H7 (cell line): ENCODE measurements at regions not wholly inside any gene's neighbourhood (a gene's known extent, or its start where the extent isn't known, plus 50 kb on each side); places are given as distances from the start of the nearest gene placed in this dataset.

ENCODE experiments used
- DNase-seq: peaks from one replicate; pipeline ENCODE4 v3.0.0; 2012
- H3K27me3 ChIP-seq: 2 replicates; pipeline ENCODE4 v1.6.0; 2011; ENCODE audit warnings: mild to moderate bottlenecking, low read length; ENCODE audit not compliant: control insufficient read depth, insufficient read depth
- H3K36me3 ChIP-seq: replicated peaks from 2 replicates; pipeline ENCODE4 v1.5.1; 2011; ENCODE audit warnings: low read length; ENCODE audit not compliant: control insufficient read depth, insufficient read depth
- H3K4me3 ChIP-seq: 2 replicates; pipeline ENCODE4 v1.5.1; 2011; ENCODE audit warnings: low read depth, mild to moderate bottlenecking, control low read depth, low read length, moderate library complexity; ENCODE audit not compliant: insufficient read depth

DNA sequence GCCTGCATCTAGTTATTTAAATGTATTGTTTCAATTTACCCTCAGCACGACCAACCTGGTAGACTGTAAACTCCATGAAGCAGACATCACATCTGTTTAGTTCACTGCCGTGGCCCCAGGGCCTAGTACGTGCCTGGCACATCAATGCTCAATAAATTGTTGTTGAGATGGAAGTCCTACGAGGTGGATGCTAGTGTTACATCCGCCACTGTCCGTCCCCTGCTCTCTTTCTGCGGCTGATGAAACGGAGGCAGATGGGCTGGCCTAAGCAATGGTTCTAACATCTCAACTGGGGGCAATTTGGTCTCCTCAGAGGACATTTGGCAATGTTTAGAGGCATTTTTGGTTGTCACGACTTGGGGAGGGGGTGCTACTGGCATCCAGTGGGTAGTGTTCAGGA, 121.4 kb upstream of the IGSF21 start:
- Histone ChIP-seq H3K4me3 (no peak overlapping the region), H3K36me3 (no peaks in the 10 kb centered on the region), H3K27me3 (peaks cover 1% of the 10 kb centered on the region; the same call in 1 of the 2 replicates)
- no peak for DNase-seq

DNA sequence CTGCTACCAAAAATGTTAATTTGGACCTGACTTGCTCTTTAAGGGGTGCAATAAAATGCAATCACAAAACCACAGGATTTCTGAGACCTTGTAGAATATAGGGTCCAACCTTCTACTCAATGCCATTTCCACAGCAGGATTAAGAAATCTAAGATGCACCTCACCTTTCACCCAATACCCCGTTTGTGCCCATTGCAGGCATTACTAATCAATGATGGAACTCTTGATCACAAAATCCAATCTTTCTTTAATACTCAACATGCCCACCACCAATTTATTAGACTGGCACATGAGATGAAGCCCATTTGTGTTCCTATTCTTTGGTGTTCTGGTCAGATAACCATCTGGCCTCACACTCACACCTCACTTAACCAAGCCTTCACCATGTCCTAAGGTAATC, 117.2 kb upstream of the IGSF21 start:
- DNase-seq, result no peak
- Histone ChIP-seq H3K4me3 (no peak overlapping the region), H3K36me3 (no peaks in the 10 kb centered on the region), H3K27me3 (no peaks in the 10 kb centered on the region; the same call in 1 of the 2 replicates)

DNA sequence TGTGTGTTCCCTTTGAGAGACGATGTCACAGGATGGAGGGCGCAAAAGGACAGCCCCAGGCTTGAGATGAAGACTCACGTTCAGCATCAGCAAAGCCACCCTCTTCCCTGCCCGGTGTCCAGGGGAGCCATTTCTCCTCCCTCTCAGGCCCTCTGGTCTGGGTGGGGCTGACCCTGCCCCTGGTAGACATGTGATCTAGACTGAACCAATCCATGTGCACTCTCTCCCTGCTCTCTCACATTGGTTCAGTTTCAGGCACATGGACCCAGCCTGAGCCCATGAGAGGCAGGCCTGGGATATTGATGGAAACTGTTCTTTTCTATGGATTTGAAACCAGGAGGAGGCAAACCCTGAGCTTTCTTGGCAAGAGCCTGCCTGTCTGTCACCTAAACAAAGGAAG, 115.6 kb upstream of the IGSF21 start:
- H3K27me3 ChIP-seq, result no peaks in the 10 kb centered on the region
- DNase-seq, result no peak
- H3K36me3 ChIP-seq, result no peaks in the 10 kb centered on the region
- no peak overlapping the region for H3K4me3 ChIP-seq

DNA sequence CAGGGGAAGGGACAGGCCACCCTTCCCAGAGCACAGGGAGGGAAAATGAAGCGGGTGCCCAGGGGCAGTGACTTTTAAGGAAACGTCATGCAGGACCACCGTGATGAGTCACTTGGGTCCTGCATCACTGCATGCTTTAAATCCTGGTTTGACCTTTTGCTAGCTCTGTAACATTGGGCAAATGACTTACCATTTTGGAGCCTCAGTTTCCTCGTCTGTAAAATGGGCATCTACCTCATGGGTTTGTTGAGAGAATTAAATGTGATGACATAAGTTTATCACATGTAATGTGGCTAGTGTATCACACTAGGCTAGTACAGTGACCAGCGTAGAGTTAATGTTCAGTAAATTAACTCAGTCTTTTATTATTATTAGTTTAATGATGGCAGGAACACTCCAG, 114.8 kb upstream of the IGSF21 start:
- Histone ChIP-seq H3K36me3 (no peaks in the 10 kb centered on the region), H3K4me3 (no peak overlapping the region), H3K27me3 (no peaks in the 10 kb centered on the region)
- DNase-seq, result no peak

DNA sequence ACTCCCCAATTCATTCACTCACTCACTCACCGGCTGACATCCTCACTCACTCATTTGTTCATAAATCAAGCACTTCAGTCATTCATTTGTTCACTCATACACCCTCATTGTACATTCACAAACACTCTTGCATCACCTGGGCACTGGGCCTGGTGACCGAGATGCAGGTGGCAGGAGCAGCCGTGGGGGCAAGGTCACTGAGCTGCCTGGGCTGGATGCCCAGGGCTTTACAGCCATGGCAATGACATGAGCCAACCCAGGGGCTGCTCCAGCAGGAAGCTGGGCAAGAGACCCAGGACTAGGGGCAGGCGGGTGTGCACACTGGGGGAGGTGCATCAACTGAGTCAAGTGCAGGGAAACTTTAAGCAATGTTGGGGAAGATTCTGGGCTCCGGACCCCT, 113.6 kb upstream of the IGSF21 start:
- no peaks in the 10 kb centered on the region; the same call in 1 of the 2 replicates for H3K27me3 ChIP-seq
- H3K36me3 ChIP-seq, result no peaks in the 10 kb centered on the region
- no peak overlapping the region for H3K4me3 ChIP-seq
- DNase-seq, result no peak

DNA sequence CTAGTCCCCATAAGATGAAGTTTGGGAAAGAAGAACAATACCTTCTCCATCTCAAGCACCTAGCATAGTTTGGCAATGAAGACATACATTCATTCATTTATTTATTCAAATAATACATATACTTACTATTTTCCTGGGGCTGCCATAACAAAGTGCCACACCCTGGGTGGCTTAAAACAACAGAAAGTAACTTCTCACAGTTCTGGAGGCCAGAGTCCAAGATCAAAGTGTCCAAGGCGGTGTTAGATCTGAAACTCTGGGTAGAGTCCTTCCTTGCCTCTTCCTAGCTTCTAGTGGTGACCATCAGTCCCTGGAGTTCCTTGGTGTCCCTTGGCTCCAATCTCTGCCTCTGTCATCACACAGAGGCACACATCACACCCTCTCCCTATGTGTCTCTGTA, 112.1 kb upstream of the IGSF21 start:
- Histone ChIP-seq H3K4me3 (no peak overlapping the region), H3K36me3 (no peaks in the 10 kb centered on the region), H3K27me3 (no peaks in the 10 kb centered on the region; the same call in 1 of the 2 replicates)
- DNase-seq, result no peak

DNA sequence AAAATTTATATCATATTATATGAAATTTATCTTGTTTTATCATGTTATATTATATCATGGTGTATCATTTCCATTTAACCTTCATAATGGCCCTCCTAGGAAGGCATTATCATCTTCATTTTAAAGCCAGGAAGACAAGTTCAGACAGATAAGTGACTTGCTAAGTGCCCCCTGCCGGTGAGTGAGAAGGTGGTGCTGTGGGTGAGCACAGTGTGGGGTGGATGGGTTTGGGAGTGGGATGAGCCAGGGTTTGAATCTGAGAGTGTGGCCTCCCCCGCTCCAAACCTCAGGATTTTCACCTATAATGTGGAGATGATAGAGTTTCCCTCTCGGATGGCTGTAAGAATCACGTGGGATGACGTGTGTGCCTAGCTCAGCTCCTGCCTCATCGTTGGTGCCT, 108.7 kb upstream of the IGSF21 start:
- no peaks in the 10 kb centered on the region for H3K36me3 ChIP-seq
- DNase-seq, result no peak
- no peak overlapping the region for H3K4me3 ChIP-seq
- H3K27me3 ChIP-seq, result no peaks in the 10 kb centered on the region; the same call in 1 of the 2 replicates

DNA sequence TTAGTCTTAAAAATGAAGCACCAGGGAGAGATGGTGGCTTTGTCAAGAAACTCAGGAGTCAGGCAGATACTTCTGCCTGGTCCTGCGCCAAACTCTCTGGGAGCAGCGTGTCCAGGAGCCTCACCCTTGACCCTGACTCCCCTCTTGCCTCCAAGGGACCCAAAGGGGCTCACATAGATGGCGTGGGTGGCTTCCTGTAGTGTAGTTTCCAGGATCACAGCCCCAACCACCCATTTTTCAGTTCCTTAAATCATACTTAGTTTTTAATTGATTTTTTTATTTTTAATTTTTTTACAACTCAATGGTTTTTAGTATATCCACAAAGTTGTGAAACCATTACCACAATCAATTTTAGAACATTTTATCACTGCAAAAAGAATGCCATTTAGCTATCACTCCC, 107.7 kb upstream of the IGSF21 start:
- no peak overlapping the region for H3K4me3 ChIP-seq
- H3K27me3 ChIP-seq, result no peaks in the 10 kb centered on the region; the same call in 1 of the 2 replicates
- H3K36me3 ChIP-seq, result no peaks in the 10 kb centered on the region
- DNase-seq, result no peak

DNA sequence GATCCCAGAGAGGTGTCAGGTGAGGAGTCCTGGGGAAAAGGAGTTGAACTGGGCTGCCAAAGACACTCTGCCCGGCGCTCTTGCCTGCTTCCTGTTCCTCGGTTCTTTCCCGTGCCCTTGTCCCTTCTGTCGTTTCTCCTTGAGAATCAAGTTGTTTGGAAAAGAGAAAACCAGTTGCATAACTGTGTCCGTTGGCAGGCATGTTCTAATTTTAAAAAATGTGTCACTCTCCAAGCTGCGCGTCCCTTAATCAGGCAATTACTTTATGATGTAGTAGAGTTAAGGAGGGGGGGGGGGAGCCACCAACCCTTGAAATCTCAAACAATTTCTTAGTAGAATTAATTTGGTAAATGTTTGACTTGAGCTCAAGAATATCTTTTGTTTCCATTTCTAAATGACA, 105.9 kb upstream of the IGSF21 start:
- Histone ChIP-seq H3K27me3 (peaks cover 2% of the 10 kb centered on the region), H3K4me3 (no peak overlapping the region), H3K36me3 (no peaks in the 10 kb centered on the region)
- no peak for DNase-seq

DNA sequence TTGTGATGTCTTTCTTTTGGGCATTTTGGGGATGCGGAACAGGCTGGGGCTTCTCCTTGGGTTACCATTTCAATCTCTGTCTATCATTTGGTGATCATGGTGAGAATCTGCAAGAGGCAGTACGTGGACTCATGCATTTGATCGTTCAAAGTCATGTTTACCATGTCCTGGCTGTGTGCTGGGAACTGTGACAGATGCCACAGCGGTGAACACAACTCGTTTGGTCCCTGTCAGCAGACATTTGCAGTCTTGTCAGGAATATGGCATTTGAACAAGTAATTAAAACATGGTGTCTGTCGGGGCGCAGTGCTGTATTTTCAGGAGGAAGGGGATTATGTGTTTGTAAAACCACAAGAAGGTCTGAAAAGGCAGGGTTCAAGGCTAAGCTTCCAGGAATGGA, 103.3 kb upstream of the IGSF21 start:
- Histone ChIP-seq H3K4me3 (no peak overlapping the region), H3K36me3 (no peaks in the 10 kb centered on the region), H3K27me3 (peaks cover 2% of the 10 kb centered on the region; the same call in 1 of the 2 replicates)
- DNase-seq, result no peak

DNA sequence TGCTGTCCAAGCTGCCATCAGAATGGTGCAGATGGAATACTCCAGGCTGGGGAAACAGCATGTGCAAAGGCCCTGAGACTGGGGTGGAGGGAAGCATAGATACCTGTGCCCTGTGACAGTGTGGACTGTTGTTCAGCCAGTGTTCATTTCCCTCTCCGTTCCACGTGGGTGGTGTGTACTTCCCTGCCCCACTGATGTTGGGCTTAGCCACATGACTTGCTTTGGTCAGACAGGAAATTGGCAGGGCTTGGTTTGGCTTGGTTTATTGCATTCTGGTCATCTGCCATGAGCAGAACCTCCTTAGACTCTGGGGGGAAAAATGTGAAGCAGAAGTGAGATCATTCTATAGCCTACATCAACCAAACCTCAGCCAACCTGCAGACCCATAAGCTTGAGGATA, 102.4 kb upstream of the IGSF21 start:
- Histone ChIP-seq H3K4me3 (no peak overlapping the region), H3K36me3 (no peaks in the 10 kb centered on the region), H3K27me3 (peaks cover 2% of the 10 kb centered on the region; the same call in 1 of the 2 replicates)
- DNase-seq, result no peak

DNA sequence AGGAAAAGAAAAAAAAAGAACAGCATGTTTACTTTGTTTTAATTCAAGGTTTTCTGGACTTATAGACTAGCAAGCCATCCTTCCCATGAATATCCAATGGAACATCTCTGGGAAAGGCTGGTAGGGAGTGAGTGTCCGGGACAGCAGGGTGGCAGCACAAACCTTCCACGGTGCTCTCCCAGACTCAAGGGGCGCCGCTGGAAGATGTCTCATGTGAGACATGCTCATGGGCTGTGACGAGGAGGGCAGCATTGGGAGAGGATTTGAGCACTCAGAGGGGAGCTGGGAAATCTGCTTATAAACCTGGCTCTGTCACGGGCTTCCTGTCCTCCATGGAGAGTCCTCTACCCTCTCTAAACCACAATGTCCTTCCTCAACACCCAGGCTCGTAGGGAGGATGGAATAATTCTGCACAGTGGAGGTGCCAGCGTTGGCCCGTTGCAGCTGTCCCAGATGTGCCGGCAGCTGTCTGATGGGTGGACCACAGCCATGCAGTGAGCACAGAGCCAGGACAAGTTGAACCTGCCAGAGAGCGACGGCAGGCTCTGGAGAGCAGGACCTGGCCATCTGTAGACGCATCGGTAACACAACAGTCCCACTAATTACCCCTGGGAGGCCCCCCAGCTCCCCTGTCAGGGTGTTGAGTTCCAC, 100.1 kb upstream of the IGSF21 start:
- no peak for DNase-seq
- H3K27me3 ChIP-seq, result peaks cover 2% of the 10 kb centered on the region; the same call in 1 of the 2 replicates
- H3K36me3 ChIP-seq, result no peaks in the 10 kb centered on the region
- no peak overlapping the region for H3K4me3 ChIP-seq

DNA sequence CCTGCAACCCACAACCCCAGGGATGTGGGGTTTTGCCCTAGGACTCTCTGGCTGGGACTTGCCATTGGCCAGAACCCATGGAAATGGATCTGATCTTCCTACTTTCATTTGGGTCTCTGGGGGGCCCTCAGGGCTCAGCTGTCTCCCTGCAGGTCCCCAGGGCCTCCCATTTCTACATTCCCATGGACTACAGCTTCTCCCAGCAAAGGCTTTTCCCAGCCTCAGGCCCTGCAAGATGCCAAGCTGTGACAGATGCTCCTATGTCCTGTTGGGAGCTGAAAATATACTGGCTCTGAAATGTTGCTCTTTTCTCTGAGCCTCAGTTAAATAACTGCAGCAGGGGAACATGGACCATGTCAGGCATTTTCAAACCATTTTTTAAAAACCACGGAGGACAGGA, 99.5 kb upstream of the IGSF21 start:
- Histone ChIP-seq H3K4me3 (no peak overlapping the region), H3K27me3 (peaks cover 2% of the 10 kb centered on the region; the same call in 1 of the 2 replicates), H3K36me3 (no peaks in the 10 kb centered on the region)
- DNase-seq, result no peak

DNA sequence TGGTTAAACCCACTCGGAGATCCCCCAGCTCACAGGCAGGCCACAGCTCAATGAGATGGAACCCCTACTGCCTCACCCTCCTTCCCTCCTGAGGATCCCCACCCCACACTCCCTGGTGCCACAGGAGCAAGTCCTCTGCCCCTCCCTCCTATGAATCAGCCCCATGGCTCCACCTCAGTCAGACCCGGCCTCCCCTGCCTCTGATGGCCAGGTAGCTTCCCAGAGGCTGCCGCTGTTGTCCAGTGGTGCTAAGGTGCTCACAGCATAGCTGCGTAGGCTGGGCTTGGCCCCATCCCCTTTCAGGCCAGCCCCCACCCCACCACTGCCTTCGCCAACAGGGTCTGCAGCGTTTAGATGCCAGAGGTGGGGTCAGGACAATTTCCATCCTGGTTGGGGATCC, 98.5 kb upstream of the IGSF21 start:
- no peaks in the 10 kb centered on the region for H3K36me3 ChIP-seq
- H3K27me3 ChIP-seq, result peaks cover 2% of the 10 kb centered on the region; the same call in 1 of the 2 replicates
- peak; percentile 64 for DNase-seq
- no peak overlapping the region for H3K4me3 ChIP-seq

DNA sequence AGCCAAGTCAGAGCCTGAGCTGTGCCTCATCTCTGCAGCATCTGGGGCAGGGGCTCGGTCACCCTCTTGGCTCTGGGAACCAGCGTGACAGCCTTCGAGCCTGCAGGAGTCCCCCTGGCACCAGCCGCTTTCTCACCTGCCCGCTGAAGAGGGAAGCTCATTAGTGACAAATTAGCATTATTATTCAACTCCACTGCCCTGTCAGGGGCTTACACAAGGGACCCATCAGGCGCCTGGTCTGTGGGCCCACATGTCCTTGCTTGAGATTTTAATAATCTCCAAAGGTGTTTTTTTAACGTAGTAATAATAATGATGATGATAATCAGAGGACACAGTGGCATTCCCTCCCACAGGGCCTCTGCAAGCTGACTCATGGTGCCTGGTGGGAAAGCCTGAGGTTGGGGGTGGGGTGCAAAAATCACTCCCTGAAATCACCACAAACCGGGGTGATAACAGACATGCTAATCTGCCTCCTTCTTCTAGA, 98.1 kb upstream of the IGSF21 start:
- no peak overlapping the region for H3K4me3 ChIP-seq
- DNase-seq, result peak; percentile 57
- peaks cover 2% of the 10 kb centered on the region for H3K27me3 ChIP-seq
- no peaks in the 10 kb centered on the region for H3K36me3 ChIP-seq

DNA sequence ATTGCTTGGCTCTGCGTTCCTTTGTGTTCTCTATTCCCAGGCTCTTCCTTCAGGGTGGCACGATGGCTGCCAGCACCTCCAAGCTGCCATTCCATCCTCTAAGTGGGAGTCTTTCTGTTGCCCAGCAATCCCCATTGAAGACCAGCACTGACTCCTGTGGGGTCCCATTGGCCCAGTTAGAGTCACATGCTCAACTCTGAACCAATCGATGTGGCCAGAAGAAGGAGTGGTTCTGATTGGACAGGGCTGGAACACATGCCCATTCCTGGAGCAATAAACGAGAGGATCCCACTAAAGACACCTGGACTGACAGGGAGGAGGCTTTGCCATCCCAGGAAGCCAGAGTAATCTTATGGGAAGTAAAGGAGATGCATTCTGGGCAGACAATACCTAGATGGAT, 97.2 kb upstream of the IGSF21 start:
- DNase-seq, result no peak
- peaks cover 2% of the 10 kb centered on the region for H3K27me3 ChIP-seq
- no peaks in the 10 kb centered on the region for H3K36me3 ChIP-seq
- H3K4me3 ChIP-seq, result no peak overlapping the region
